PC-9 (cell line): ENCODE measurements at regions not wholly inside any gene's neighbourhood (a gene's known extent, or its start where the extent isn't known, plus 50 kb on each side); places are given as distances from the start of the nearest gene placed in this dataset.

Experiments used
- BruUV-seq: library from RNA; stranded (reverse); fragments of 400-500 nt; replicated peaks from 2 replicates; lab custom pipeline; 2021; lab: Mats Ljungman, UMichigan
- CTCF ChIA-PET: fragments of 300-600 bp; sonication (Branson Sonifier 250); formaldehyde crosslinking; loops from one replicate; lab custom pipeline; 2022; ENCODE audit warnings: antibody characterized with exemption; lab: Charles Lee
- POLR2A ChIA-PET: fragments of 300-600 bp; sonication (Branson Sonifier 250); formaldehyde crosslinking; loops from one replicate; lab custom pipeline; 2022; ENCODE audit warnings: antibody characterized with exemption; ENCODE audit not compliant: unreplicated experiment; lab: Charles Lee
- DNase-seq, 2 experiments: peaks; one replicate each; pipeline versions ENCODE4 v3.0.0 to v3.0.0-alpha.2; 2015 to 2022; ENCODE audit warnings: mixed read lengths in 1 of 2
- H2AFZ ChIP-seq: fragments of 200-600 bp; sonication (generic); 2 replicates; pipeline ENCODE4 v1.8.1; 2017; ENCODE audit warnings: antibody characterized with exemption
- H3F3A ChIP-seq: fragments of 200-600 bp; sonication (generic); 2 replicates; pipeline ENCODE4 v1.8.1; 2017; ENCODE audit warnings: antibody characterized with exemption, mild to moderate bottlenecking, low read depth; ENCODE audit not compliant: insufficient read depth
- H3K27ac ChIP-seq: fragments of 200-600 bp; sonication (generic); 2 replicates; pipeline ENCODE4 v1.6.1; 2016; ENCODE audit warnings: mixed run types
- H3K27me3 ChIP-seq: fragments of 200-600 bp; sonication (generic); 2 replicates; pipeline ENCODE4 v1.6.1; 2016; ENCODE audit warnings: low read depth, mixed run types; ENCODE audit not compliant: insufficient read depth
- H3K36me3 ChIP-seq: fragments of 200-600 bp; sonication (generic); 2 replicates; pipeline ENCODE4 v1.6.1; 2016; ENCODE audit warnings: low read depth, mixed run types
- H3K4me1 ChIP-seq: fragments of 200-600 bp; sonication (generic); replicated peaks from 2 replicates; pipeline ENCODE4 v1.6.1; 2016; ENCODE audit warnings: mixed run types; ENCODE audit not compliant: insufficient read depth
- H3K4me2 ChIP-seq: fragments of 200-600 bp; sonication (generic); 2 replicates; pipeline ENCODE4 v1.6.1; 2017; ENCODE audit warnings: mixed run types
- H3K4me3 ChIP-seq: fragments of 200-600 bp; sonication (generic); 2 replicates; pipeline ENCODE4 v1.6.1; 2016; ENCODE audit warnings: mixed run types
- H3K79me2 ChIP-seq: fragments of 200-600 bp; sonication (generic); 2 replicates; pipeline ENCODE4 v1.6.1; 2017; ENCODE audit warnings: low read depth, mixed run types
- H3K9me2 ChIP-seq: fragments of 200-600 bp; sonication (generic); 2 replicates; pipeline ENCODE4 v1.8.1; 2017; ENCODE audit warnings: mild to moderate bottlenecking; ENCODE audit not compliant: insufficient read depth
- H3K9me3 ChIP-seq: fragments of 200-600 bp; sonication (generic); 2 replicates; pipeline ENCODE4 v1.8.1; 2016; ENCODE audit warnings: low read depth; ENCODE audit not compliant: insufficient read depth
- H4K20me1 ChIP-seq: fragments of 200-600 bp; sonication (generic); 2 replicates; pipeline ENCODE4 v1.8.1; 2017; ENCODE audit not compliant: insufficient read depth
- CTCF ChIP-seq: fragments of 200-600 bp; sonication (generic); conservative IDR thresholded peaks from 2 replicates; pipeline ENCODE4 v1.6.1; 2017; ENCODE audit warnings: mixed run types, antibody characterized with exemption, mild to moderate bottlenecking, moderate library complexity
- EZH2 ChIP-seq: fragments of 200-600 bp; sonication (generic); IDR thresholded peaks from 2 replicates; pipeline ENCODE4 v1.8.0; 2017; ENCODE audit warnings: antibody characterized with exemption, low read depth
- intact Hi-C: fragments of 100-400 bp; cut with micrococcal nuclease; formaldehyde crosslinking; loops from one replicate; pipeline ENCODE4 v1.10.0; 2022; ENCODE audit not compliant: unreplicated experiment

- Histone ChIP-seq H3K4me2 (no peak overlapping the region), H2AFZ (no peak overlapping the region), H3F3A (no peaks in the 10 kb centered on the region), H3K4me3 (no peak overlapping the region), H3K9me2 (no peaks in the 10 kb centered on the region), H3K27me3 (no peaks in the 10 kb centered on the region), H4K20me1 (no peaks in the 10 kb centered on the region), H3K9me3 (no peaks in the 10 kb centered on the region), H3K4me1 (no peaks in the 10 kb centered on the region), H3K79me2 (no peaks in the 10 kb centered on the region), H3K27ac (no peak overlapping the region), H3K36me3 (no peaks in the 10 kb centered on the region)
- no TSS peak for BruUV-seq
- no peak for DNase-seq
- intact Hi-C loops = no loop called here
- no peak for TF ChIP-seq CTCF
- TF ChIP-seq EZH2 = no peak
- ChIA-PET POLR2A (no interaction called here), CTCF (no interaction called here)
Measured at GRCh38 chr15:31871887-31872281, 158.4 kb upstream of the CHRNA7 start.

GRCh38 chr15:31887246-31887645, 143.1 kb upstream of the CHRNA7 start:
- CTCF ChIA-PET = no interaction called here

GRCh38 chr15:31892513-31892912, 137.8 kb upstream of the CHRNA7 start:
- H3K27ac ChIP-seq = no peak overlapping the region
- H3K79me2 ChIP-seq = no peaks in the 10 kb centered on the region
- H3K9me3 ChIP-seq = no peaks in the 10 kb centered on the region
- no peak for DNase-seq
- H3K36me3 ChIP-seq = no peaks in the 10 kb centered on the region
- H3K4me2 ChIP-seq = no peak overlapping the region
- BruUV-seq = no TSS peak
- CTCF ChIA-PET = no interaction called here
- H3K4me1 ChIP-seq = no peaks in the 10 kb centered on the region
- no peak for TF ChIP-seq CTCF
- no peak for TF ChIP-seq EZH2
- peaks cover 8% of the 10 kb centered on the region; the same call in 1 of the 2 replicates for H3K27me3 ChIP-seq
- intact Hi-C loops = no loop called here
- no peaks in the 10 kb centered on the region for H3K9me2 ChIP-seq
- no peak overlapping the region for H3K4me3 ChIP-seq
- H2AFZ ChIP-seq = no peak overlapping the region
- POLR2A ChIA-PET = no interaction called here
- no peaks in the 10 kb centered on the region for H4K20me1 ChIP-seq
- H3F3A ChIP-seq = no peaks in the 10 kb centered on the region

More at GRCh38 chr15:31887246-31887645, 143.1 kb upstream of the CHRNA7 start:
- Histone ChIP-seq H3K4me2 (no peak overlapping the region), H3K9me3 (no peaks in the 10 kb centered on the region), H3K4me1 (no peaks in the 10 kb centered on the region), H2AFZ (no peak overlapping the region), H3K9me2 (no peaks in the 10 kb centered on the region), H3K27me3 (peaks cover 8% of the 10 kb centered on the region; the same call in 1 of the 2 replicates), H3K4me3 (no peak overlapping the region), H3K79me2 (no peaks in the 10 kb centered on the region), H3K36me3 (no peaks in the 10 kb centered on the region), H3F3A (no peaks in the 10 kb centered on the region), H4K20me1 (no peaks in the 10 kb centered on the region), H3K27ac (no peak overlapping the region)
- POLR2A ChIA-PET = no interaction called here
- no peak for TF ChIP-seq CTCF
- no peak for TF ChIP-seq EZH2
- intact Hi-C loops = no loop called here
- no TSS peak for BruUV-seq
- DNase-seq = no peak
